ENCODE measurements at regions not wholly inside any gene's neighbourhood (a gene's known extent, or its start where the extent isn't known, plus 50 kb on each side); places are given as distances from the start of the nearest gene placed in this dataset.

- TF ChIP-seq, protein P1, sequence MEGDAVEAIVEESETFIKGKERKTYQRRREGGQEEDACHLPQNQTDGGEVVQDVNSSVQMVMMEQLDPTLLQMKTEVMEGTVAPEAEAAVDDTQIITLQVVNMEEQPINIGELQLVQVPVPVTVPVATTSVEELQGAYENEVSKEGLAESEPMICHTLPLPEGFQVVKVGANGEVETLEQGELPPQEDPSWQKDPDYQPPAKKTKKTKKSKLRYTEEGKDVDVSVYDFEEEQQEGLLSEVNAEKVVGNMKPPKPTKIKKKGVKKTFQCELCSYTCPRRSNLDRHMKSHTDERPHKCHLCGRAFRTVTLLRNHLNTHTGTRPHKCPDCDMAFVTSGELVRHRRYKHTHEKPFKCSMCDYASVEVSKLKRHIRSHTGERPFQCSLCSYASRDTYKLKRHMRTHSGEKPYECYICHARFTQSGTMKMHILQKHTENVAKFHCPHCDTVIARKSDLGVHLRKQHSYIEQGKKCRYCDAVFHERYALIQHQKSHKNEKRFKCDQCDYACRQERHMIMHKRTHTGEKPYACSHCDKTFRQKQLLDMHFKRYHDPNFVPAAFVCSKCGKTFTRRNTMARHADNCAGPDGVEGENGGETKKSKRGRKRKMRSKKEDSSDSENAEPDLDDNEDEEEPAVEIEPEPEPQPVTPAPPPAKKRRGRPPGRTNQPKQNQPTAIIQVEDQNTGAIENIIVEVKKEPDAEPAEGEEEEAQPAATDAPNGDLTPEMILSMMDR (IDR thresholded peaks at IDR 0.05; ENCODE audit: low read depth, low read length): no peak
- no peak for TF ChIP-seq EZH2phosphoT487 (IDR thresholded peaks at IDR 0.05; ENCODE audit: low read depth)
Measured at GRCh38 chr13:34640993-34641330, 301.1 kb upstream of the NBEA start.

Data from OCI-LY3 (cell line).